Activated naive CD8-positive, alpha-beta T cell treated with anti-CD3 and anti-CD28 coated beads, Interleukin-2, amount 50 U/mL, for 24 hours (primary cell): ENCODE measurements at regions not wholly inside any gene's neighbourhood (a gene's known extent, or its start where the extent isn't known, plus 50 kb on each side); places are given as distances from the start of the nearest gene placed in this dataset.

Source experiments
- ATAC-seq: fragments of 150-1000 bp; cut with Tn5 transposase; one replicate; pipeline ENCODE4 v1.10.0; 2021
- DNase-seq: peaks from one replicate; pipeline ENCODE4 v3.0.0; 2021
- H3K27ac Mint-ChIP-seq: one replicate; pipeline ENCODE4 v1.8.0; 2021; ENCODE audit warnings: mild to moderate bottlenecking, mixed read lengths
- H3K27me3 Mint-ChIP-seq: one replicate; pipeline ENCODE4 v1.8.0; 2021; ENCODE audit warnings: mixed read lengths
- H3K36me3 Mint-ChIP-seq: one replicate; pipeline ENCODE4 v1.8.0; 2021; ENCODE audit warnings: low read depth, mixed read lengths
- H3K4me1 Mint-ChIP-seq: one replicate; pipeline ENCODE4 v1.8.0; 2021; ENCODE audit warnings: mixed read lengths
- H3K4me3 Mint-ChIP-seq: one replicate; pipeline ENCODE4 v1.8.0; 2021; ENCODE audit warnings: mild to moderate bottlenecking, moderate library complexity, mixed read lengths
- H3K9me3 Mint-ChIP-seq: one replicate; pipeline ENCODE4 v1.8.0; 2021; ENCODE audit warnings: mixed read lengths

DNA sequence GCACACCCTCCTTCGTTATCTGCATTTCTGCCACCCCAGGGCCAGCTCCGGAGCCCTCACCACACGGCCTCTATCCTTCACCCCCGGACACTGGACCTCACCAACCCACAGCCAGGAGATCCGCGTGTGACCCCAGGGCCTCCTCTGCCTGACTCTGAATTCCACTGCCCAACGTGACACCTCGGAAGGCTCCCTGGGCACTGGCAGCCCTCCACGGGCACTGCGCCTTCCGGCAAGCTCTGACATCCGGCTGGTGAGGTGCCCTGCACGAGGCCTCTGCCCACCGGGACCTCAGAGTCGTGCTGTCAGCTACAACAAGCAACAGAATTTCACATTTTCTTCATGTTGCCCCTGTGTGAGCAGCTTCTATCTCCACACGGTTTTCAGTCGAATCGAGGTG lies 148.3 kb downstream of the CRYBB2 start:
- no peaks in the 10 kb centered on the region for H3K27me3 Mint-ChIP-seq
- no peaks in the 10 kb centered on the region for H3K9me3 Mint-ChIP-seq
- no peak overlapping the region for H3K27ac Mint-ChIP-seq
- DNase-seq (no peak), ATAC-seq (no peak)
- peaks cover 12% of the 10 kb centered on the region for H3K36me3 Mint-ChIP-seq
- no peaks in the 10 kb centered on the region for H3K4me1 Mint-ChIP-seq
- H3K4me3 Mint-ChIP-seq: no peak overlapping the region

DNA sequence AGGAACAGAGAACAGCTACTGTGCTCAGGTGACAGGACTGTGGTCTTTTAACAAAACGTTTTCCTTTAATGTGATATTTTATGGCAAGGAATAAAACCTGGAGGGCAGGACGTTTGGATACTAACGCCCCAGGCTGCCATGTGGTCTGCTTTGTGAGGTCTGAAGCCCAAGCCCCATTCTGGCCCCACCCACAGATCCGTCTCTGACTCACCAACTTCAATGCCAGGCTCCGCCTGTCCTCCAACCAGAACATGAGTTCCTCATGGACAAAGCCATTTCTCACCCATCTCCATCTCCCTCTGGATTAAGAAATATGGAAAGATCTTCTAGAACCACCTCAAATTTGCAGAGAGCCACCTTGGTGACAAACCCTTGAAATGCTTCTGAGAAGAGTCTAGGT lies 148.8 kb downstream of the CRYBB2 start:
- Mint-ChIP-seq H3K27me3 (no peaks in the 10 kb centered on the region), H3K9me3 (no peaks in the 10 kb centered on the region), H3K4me1 (no peaks in the 10 kb centered on the region), H3K27ac (no peak overlapping the region), H3K36me3 (peaks cover 12% of the 10 kb centered on the region), H3K4me3 (no peak overlapping the region)
- ATAC-seq (no peak), DNase-seq (no peak)

DNA sequence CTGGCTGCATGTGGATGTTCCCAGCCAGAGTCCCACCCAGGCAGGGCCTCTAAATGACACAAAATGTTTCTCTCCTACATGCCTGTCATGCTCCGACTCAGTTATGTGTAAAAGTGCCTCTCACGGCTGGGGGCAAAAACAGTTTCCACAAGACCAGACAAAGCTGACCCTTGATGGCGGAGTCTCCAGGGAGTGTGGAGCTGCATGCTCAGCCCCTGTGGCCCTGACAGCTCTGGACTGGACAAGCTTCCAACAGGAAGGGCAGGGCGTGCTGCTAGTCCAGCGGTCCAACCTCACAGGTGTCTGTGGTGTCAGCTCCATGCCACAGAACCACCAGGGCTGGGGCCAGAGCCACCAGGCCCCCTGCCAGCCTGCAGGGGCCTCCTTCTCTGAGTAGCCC lies 149.6 kb downstream of the CRYBB2 start:
- peaks cover 12% of the 10 kb centered on the region for H3K36me3 Mint-ChIP-seq
- no peaks in the 10 kb centered on the region for H3K9me3 Mint-ChIP-seq
- H3K27ac Mint-ChIP-seq: no peak overlapping the region
- ATAC-seq (no peak), DNase-seq (no peak)
- H3K4me1 Mint-ChIP-seq: no peaks in the 10 kb centered on the region
- H3K4me3 Mint-ChIP-seq: no peak overlapping the region
- H3K27me3 Mint-ChIP-seq: no peaks in the 10 kb centered on the region

DNA sequence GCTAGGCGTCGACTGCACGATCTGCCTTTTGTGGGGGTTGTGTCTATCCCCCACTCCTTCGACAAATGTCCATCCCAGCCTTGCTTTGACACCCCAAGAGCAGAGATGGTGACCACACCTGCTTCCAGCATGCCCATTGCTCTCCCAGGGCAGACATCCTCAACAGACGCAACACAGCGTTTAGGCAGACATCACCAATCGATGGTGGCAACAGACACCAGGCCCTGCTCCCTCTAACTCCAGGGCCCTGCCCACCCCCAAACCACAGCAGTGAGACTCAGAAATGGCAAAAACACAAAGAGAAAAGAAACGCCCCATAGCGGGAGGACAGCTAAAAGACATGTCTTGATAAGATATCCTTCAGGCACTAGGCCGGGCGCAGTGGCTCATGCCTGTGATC lies 150.9 kb downstream of the CRYBB2 start:
- H3K36me3 Mint-ChIP-seq: peaks cover 18% of the 10 kb centered on the region
- no peaks in the 10 kb centered on the region for H3K27me3 Mint-ChIP-seq
- no peaks in the 10 kb centered on the region for H3K9me3 Mint-ChIP-seq
- H3K4me3 Mint-ChIP-seq: no peak overlapping the region
- no peak for DNase-seq
- ATAC-seq: no peak
- no peaks in the 10 kb centered on the region for H3K4me1 Mint-ChIP-seq
- no peak overlapping the region for H3K27ac Mint-ChIP-seq

DNA sequence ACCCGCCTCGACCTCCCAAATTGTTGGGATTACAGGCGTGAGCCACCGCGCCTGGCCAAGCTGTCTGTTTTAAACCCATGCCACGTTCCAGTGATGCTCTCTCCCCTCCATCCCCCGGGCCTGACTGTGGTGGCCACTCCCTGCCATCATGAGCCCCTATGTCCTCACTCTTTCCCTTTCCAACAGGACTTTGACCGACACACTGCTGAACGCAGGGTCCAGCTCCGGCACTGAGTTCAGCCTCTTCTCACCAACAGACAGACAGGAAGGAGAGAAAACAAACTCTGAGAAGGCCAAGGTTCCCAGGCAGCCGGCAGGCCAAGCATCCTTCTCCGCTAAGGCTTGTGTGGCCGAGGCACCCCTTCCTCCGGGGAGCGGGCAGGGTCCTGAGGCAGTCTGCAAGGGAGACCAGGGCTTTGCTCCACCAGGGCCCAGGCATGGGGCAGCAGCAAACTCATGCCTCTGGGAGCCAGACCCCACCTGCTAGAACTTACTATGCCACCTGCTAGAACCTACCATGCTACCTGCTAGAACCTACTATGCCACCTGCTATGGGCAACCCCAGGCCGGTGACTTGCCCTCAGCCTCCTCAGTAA lies 152.7 kb downstream of the CRYBB2 start:
- no peak for ATAC-seq
- H3K27me3 Mint-ChIP-seq: no peaks in the 10 kb centered on the region
- DNase-seq: no peak
- peaks cover 21% of the 10 kb centered on the region for H3K36me3 Mint-ChIP-seq
- H3K4me3 Mint-ChIP-seq: no peak overlapping the region
- no peaks in the 10 kb centered on the region for H3K9me3 Mint-ChIP-seq
- H3K4me1 Mint-ChIP-seq: no peaks in the 10 kb centered on the region
- H3K27ac Mint-ChIP-seq: no peak overlapping the region

DNA sequence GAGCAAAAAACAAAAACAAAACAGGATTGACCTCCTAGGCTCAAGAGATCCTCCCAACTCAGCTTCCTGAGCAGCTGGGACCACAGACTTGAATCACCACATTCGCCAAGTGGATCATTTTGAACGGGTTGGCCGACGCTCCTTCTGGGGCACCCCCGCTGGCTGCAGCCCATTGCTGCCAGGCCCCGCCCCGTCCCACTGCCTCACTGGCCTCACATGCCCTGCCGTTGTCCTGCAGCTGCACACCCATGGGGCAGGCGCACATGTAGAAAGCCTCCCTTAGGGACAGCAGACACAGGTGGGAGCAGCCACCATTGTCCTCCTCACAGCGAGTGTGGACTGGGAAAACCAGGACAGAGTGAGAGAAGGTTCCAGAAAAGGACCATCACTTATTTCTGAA lies 154.5 kb downstream of the CRYBB2 start:
- no peak overlapping the region for H3K27ac Mint-ChIP-seq
- ATAC-seq: no peak
- no peaks in the 10 kb centered on the region for H3K27me3 Mint-ChIP-seq
- no peaks in the 10 kb centered on the region for H3K4me1 Mint-ChIP-seq
- no peak for DNase-seq
- H3K9me3 Mint-ChIP-seq: no peaks in the 10 kb centered on the region
- peaks cover 22% of the 10 kb centered on the region for H3K36me3 Mint-ChIP-seq
- no peak overlapping the region for H3K4me3 Mint-ChIP-seq

DNA sequence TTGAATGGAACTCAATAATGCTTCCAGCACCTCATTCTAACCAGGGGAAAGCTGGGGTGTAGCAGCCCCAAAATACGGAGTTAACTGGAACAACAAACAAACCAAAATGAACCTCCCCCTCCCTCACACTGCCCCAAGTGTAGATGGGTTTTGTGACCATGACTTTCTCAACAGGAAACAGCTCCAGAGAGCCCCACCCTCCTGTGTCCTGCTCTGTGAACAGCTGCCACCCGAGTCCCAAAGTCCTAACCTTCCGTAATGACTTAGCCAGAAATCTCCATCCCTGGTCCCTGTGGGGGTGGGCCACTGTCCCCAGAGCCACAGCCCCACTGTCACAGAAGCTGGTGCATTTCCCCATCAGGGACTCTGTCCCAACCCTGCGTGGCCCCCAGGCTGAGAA lies 155.4 kb downstream of the CRYBB2 start:
- Mint-ChIP-seq H3K4me1 (no peaks in the 10 kb centered on the region), H3K9me3 (no peaks in the 10 kb centered on the region), H3K27ac (no peak overlapping the region), H3K36me3 (peaks cover 23% of the 10 kb centered on the region), H3K4me3 (no peak overlapping the region), H3K27me3 (no peaks in the 10 kb centered on the region)
- DNase-seq (no peak), ATAC-seq (no peak)

DNA sequence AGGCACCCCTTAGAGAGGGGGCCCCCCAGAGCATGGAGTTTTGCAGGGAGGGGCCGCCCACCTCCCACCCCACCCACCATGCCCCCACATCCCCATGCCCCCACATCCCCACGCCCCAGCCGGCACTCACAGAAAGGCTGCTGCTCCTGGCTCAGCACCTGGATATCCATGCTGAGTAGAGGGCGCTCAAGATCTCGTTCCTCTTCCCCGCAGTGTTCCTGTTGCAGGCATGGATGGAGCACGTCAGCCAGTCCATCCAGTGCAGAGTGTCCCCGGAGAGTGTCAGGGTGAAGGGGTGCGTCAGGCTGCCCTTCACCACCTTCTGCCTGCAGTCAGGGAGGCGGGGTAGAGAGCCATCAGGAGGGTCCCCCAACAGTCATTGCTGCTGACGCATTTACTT lies 156.2 kb downstream of the CRYBB2 start:
- no peak overlapping the region for H3K4me3 Mint-ChIP-seq

DNA sequence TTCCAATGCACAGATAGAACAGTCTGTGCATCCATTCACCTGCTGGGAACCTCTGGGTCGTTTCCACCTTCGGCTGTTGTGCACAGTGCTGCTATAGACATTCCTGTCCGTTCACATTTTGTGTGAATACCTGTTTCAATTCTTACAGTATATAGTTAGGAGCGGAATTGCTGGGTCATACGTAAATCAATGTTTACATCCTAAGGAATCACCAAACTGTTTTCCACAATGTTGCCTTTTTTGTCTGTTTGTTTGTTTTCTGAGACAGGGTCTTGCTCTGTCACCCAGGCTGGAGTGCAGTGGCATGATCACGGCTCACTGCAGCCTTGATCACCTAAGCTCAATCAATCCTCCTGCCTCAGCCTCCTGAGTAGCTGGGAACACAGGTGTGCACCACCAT lies 158.3 kb downstream of the CRYBB2 start:
- H3K36me3 Mint-ChIP-seq: peaks cover 17% of the 10 kb centered on the region
- no peak overlapping the region for H3K4me3 Mint-ChIP-seq
- H3K27me3 Mint-ChIP-seq: no peaks in the 10 kb centered on the region
- no peaks in the 10 kb centered on the region for H3K4me1 Mint-ChIP-seq
- DNase-seq (no peak), ATAC-seq (no peak)
- H3K27ac Mint-ChIP-seq: no peak overlapping the region
- no peaks in the 10 kb centered on the region for H3K9me3 Mint-ChIP-seq

More for the DNA sequence above, 156.2 kb downstream of the CRYBB2 start:
- Mint-ChIP-seq H3K36me3 (peaks cover 24% of the 10 kb centered on the region), H3K27me3 (no peaks in the 10 kb centered on the region), H3K9me3 (no peaks in the 10 kb centered on the region), H3K27ac (no peak overlapping the region), H3K4me1 (no peaks in the 10 kb centered on the region)
- ATAC-seq: no peak
- no peak for DNase-seq

DNA sequence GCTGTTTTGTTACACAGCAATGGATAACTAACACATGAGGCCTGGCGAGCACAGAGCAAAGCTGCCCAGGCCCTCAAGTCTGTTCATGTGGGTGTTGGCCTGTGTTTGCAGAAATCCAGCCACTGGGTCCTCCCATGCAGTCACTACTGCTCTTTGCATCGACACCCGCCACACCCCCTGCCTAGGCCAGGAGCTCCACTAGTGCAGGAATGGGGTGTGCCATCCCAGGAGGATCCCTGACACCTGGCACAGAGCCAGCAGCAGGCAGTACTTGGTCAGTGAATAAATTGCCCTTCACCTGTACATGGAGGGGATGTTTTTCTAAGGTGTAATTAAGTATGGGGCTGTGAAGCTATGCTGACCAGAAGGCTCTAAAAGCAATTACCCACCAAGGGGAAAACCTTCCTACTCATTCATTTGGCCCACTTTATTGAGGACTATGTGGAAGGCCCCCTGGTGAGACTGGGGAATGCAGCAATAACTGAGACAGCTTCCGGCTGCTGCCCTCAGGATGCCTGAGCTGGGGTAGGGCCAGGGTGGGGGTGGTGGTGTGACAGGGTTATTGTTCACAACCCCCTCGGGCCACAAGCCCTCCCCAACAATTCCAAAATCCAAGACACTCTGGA lies 160.8 kb downstream of the CRYBB2 start:
- DNase-seq (no peak), ATAC-seq (no peak)
- Mint-ChIP-seq H3K36me3 (peaks cover 11% of the 10 kb centered on the region), H3K4me3 (no peak overlapping the region), H3K9me3 (no peaks in the 10 kb centered on the region), H3K27me3 (no peaks in the 10 kb centered on the region), H3K4me1 (no peaks in the 10 kb centered on the region), H3K27ac (no peak overlapping the region)

DNA sequence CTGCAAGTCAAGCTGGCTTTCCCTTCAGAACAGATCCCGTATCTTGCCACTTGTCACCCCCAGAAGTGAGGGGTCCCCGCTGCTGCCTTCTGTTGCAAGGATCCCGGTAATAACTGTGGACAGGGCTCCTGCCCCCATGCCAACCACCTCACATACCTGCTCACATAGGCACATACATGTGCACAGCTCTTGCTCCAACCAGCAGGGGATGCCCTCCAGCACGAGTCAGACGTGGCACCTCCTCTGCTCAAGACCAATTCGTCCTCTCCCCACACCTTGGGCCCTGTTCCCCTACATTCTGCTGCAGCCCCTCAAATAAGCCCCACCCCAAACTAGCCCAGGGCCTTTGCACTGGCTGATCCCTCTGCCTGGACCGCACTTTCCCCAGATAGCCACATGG lies 163.3 kb downstream of the CRYBB2 start:
- DNase-seq (no peak), ATAC-seq (no peak)
- peaks cover 4% of the 10 kb centered on the region for H3K36me3 Mint-ChIP-seq
- H3K4me1 Mint-ChIP-seq: peaks cover 21% of the 10 kb centered on the region
- H3K27ac Mint-ChIP-seq: no peak overlapping the region
- H3K27me3 Mint-ChIP-seq: no peaks in the 10 kb centered on the region
- H3K9me3 Mint-ChIP-seq: no peaks in the 10 kb centered on the region
- H3K4me3 Mint-ChIP-seq: no peak overlapping the region

DNA sequence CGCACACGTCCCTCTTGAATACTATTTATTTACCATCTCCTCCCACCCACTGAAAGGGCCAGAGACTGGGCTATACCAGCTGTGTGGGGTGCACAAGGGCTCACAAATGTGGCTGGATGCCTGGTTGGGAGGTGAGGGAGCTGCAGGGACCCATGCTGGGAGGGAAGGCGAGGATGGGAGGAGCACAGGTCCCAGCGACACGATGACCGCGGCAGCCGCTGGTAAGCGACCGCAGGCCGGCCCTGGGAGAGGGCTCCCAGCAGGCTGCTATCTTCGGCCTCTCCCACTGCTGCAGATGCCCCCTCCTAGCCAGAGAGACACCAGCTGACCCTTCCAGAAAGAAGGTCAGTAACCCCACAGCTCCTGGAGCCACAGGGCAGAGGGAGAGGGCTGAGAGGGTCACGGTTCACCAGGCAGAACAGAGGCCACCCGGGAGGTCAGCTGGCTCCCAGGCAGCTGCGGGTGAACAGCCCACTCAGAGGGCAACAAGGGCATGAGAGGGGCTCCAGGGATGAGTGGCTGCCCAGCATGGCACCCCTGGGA lies 163.9 kb downstream of the CRYBB2 start:
- DNase-seq (no peak), ATAC-seq (no peak)
- Mint-ChIP-seq H3K4me1 (peaks cover 24% of the 10 kb centered on the region), H3K36me3 (peaks cover 4% of the 10 kb centered on the region), H3K27ac (no peak overlapping the region), H3K27me3 (no peaks in the 10 kb centered on the region), H3K9me3 (no peaks in the 10 kb centered on the region), H3K4me3 (no peak overlapping the region)

DNA sequence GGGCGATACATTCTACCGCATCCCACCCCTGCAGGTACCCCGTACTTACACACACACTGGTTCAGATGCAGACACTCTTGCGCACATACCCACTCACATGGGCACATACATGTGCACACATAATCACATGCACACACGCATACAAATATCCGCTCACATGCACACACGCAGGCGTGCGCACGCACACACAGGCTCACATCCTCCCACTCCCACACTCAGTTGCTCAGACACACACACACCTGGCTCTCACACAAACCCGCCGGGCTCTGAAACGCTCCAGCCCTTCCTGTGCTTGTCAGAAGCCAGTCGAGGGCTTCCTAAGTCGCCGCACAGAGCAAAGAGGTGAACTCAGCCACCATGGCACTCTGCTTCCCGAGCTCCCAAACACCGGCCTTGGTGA lies 164.5 kb downstream of the CRYBB2 start:
- Mint-ChIP-seq H3K36me3 (peaks cover 4% of the 10 kb centered on the region), H3K4me3 (no peak overlapping the region), H3K27ac (no peak overlapping the region), H3K27me3 (no peaks in the 10 kb centered on the region), H3K4me1 (peaks cover 30% of the 10 kb centered on the region), H3K9me3 (no peaks in the 10 kb centered on the region)
- no peak for DNase-seq
- no peak for ATAC-seq

DNA sequence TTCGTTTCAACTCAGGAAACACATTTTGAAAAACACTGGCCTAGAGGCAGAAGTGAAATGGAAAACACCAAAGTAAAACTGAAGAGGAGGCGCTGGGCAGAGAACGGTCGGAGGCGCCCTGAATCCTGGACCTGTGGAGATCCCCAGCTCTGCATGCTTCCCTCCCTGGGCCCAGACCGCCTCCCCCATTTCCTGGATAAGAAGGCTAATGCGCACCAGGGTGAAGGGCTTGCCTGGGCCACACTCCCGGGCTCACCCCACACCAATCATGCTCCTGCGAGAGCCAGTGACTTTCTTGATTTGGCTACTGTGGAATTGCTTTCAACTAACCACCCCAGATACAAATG lies 167.1 kb downstream of the CRYBB2 start:
- H3K27me3 Mint-ChIP-seq: no peaks in the 10 kb centered on the region
- no peaks in the 10 kb centered on the region for H3K36me3 Mint-ChIP-seq
- peaks cover 43% of the 10 kb centered on the region for H3K4me1 Mint-ChIP-seq
- H3K9me3 Mint-ChIP-seq: no peaks in the 10 kb centered on the region
- ATAC-seq (no peak), DNase-seq (no peak)
- H3K27ac Mint-ChIP-seq: no peak overlapping the region
- H3K4me3 Mint-ChIP-seq: no peak overlapping the region

DNA sequence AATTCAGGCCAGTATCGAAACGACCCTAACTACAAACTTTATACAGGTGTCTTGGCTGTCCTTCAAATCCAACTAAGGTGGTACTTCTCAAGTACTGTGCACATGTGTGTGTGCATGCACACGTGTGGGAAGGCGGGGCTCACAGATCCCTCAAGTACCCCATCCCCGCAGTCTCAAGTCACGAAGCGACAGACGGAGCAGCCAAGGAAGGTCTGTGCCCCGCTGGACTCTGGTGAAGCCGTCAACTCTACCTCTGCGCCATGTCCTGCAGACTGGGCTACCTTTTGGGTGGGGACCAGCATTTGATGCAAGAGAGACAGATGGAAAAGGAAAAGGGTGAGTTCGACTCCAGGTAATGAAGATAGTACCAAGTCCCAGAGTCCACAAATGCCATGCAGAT lies 169.0 kb downstream of the CRYBB2 start:
- no peaks in the 10 kb centered on the region for H3K27me3 Mint-ChIP-seq
- ATAC-seq (no peak), DNase-seq (no peak)
- H3K9me3 Mint-ChIP-seq: no peaks in the 10 kb centered on the region
- H3K4me1 Mint-ChIP-seq: peaks cover 43% of the 10 kb centered on the region
- H3K4me3 Mint-ChIP-seq: no peak overlapping the region
- H3K27ac Mint-ChIP-seq: no peak overlapping the region
- H3K36me3 Mint-ChIP-seq: no peaks in the 10 kb centered on the region
